ENCODE measurements at regions not wholly inside any gene's neighbourhood (a gene's known extent, or its start where the extent isn't known, plus 50 kb on each side); places are given as distances from the start of the nearest gene placed in this dataset.

DNA sequence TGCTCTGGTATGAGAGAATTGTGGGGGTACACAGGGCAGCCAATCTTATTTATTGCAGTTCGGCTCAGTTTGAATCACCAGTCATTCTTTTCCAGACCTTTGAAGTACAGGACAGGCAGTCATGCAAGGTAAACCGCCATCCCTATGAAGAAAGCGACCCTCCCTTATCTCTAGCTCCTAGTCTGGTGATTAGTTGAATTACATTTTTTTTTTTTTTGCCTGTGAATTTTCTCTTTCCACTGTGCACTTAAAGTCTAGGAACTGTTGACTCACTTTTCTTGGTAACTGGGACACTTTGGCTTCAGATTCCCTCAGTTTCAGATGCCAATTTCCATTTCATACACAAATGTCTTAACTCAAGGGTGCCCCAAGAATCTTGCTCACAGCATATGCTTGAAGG is 82.4 kb upstream of the FAM9C start:
- Histone ChIP-seq H2AFZ (ENCODE audit: insufficient read depth, low read depth, low read length, poor library complexity, severe bottlenecking) (no peak overlapping the region), H3K9ac (ENCODE audit: low read length) (no peak overlapping the region), H3K27me3 (replicated peaks in 1 of 4; ENCODE audit: control extremely low read depth in 1 of 4, control insufficient read depth in 3 of 4, insufficient read depth in 4 of 4, low read length in 3 of 4) (no peaks in the 10 kb centered on the region), H3K4me2 (replicated peaks; ENCODE audit: low read depth, low read length, poor library complexity, severe bottlenecking) (no peak overlapping the region), H3K4me3 (ENCODE audit: control extremely low read depth in 1 of 5, extremely low read depth in 1 of 5, insufficient read depth in 1 of 5, low read depth in 2 of 5, low read length in 4 of 5) (no peak overlapping the region), H3K4me1 (ENCODE audit: control insufficient read depth in 2 of 2, insufficient read depth in 2 of 2, low read length in 2 of 2) (peaks cover 7 to 9% of the 10 kb centered on the region in 2 donors), H3K9me3 (ENCODE audit: control extremely low read depth in 1 of 3, control insufficient read depth in 2 of 3, insufficient read depth in 1 of 3, low read length in 2 of 3) (no peaks in the 10 kb centered on the region), H3K79me2 (ENCODE audit: control insufficient read depth, insufficient read depth, low read length) (no peaks in the 10 kb centered on the region), H3K36me3 (replicated peaks in 1 of 2; ENCODE audit: control extremely low read depth in 1 of 2, control insufficient read depth in 1 of 2, extremely low read depth in 1 of 2, insufficient read depth in 2 of 2, low read length in 1 of 2) (no peaks in the 10 kb centered on the region), H4K20me1 (ENCODE audit: control insufficient read depth, insufficient read depth, low read length, poor library complexity, severe bottlenecking) (no peaks in the 10 kb centered on the region), H3K27ac (ENCODE audit: low read length in 2 of 2) (no peak overlapping the region)
- DNase-seq: no peak
- H3K27me3 Mint-ChIP-seq: no peaks in the 10 kb centered on the region
- no peak for TF ChIP-seq EZH2 (IDR thresholded peaks at IDR 0.05; ENCODE audit: borderline replicate concordance, insufficient read depth, low read depth, low read length, poor library complexity, severe bottlenecking)
- TF ChIP-seq, protein P1, sequence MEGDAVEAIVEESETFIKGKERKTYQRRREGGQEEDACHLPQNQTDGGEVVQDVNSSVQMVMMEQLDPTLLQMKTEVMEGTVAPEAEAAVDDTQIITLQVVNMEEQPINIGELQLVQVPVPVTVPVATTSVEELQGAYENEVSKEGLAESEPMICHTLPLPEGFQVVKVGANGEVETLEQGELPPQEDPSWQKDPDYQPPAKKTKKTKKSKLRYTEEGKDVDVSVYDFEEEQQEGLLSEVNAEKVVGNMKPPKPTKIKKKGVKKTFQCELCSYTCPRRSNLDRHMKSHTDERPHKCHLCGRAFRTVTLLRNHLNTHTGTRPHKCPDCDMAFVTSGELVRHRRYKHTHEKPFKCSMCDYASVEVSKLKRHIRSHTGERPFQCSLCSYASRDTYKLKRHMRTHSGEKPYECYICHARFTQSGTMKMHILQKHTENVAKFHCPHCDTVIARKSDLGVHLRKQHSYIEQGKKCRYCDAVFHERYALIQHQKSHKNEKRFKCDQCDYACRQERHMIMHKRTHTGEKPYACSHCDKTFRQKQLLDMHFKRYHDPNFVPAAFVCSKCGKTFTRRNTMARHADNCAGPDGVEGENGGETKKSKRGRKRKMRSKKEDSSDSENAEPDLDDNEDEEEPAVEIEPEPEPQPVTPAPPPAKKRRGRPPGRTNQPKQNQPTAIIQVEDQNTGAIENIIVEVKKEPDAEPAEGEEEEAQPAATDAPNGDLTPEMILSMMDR (IDR thresholded peaks at IDR 0.05): no peak
- H3K9me3 Mint-ChIP-seq (ENCODE audit: insufficient read depth): no peaks in the 10 kb centered on the region
- no CpG with 5 or more reads among the region's 3 CpGs for WGBS (ENCODE audit: insufficient coverage)
- no peak overlapping the region for H3K27ac Mint-ChIP-seq
- no peak overlapping the region for H3K4me3 Mint-ChIP-seq
- ATAC-seq (ENCODE audit: low read depth): no peak
- peaks cover 19% of the 10 kb centered on the region for H3K4me1 Mint-ChIP-seq
- intact Hi-C loops (cut with micrococcal nuclease): no loop called here
- ChIA-PET CTCF (no interaction called here), POLR2A (no interaction called here)

DNA sequence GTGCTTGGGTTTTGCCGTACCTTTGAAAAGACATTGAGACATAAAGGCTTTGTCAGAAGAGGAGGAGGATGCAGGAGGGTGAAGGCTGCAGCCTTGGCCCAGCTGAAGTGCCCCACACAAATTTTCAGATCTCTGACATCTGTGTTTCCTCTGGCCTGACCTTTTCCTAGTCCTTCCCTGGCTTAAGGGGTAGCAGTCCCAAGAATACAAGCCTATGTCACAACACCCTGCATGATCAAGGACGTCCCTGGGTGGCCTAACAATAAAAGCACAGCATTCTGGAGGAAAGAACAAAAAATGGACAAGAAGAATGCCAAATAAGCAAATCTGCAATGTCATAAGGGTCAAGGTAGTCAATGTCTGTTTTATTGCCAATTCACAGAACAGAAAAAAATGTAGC is 80.8 kb upstream of the FAM9C start:
- Histone ChIP-seq H3K4me1 (ENCODE audit: control insufficient read depth in 2 of 2, insufficient read depth in 2 of 2, low read length in 2 of 2) (peaks cover 7 to 9% of the 10 kb centered on the region in 2 donors), H3K27me3 (replicated peaks in 1 of 4; ENCODE audit: control extremely low read depth in 1 of 4, control insufficient read depth in 3 of 4, insufficient read depth in 4 of 4, low read length in 3 of 4) (no peaks in the 10 kb centered on the region), H3K79me2 (ENCODE audit: control insufficient read depth, insufficient read depth, low read length) (no peaks in the 10 kb centered on the region), H3K36me3 (replicated peaks in 1 of 2; ENCODE audit: control extremely low read depth in 1 of 2, control insufficient read depth in 1 of 2, extremely low read depth in 1 of 2, insufficient read depth in 2 of 2, low read length in 1 of 2) (no peaks in the 10 kb centered on the region), H3K27ac (ENCODE audit: low read length in 2 of 2) (no peak overlapping the region), H3K4me2 (replicated peaks; ENCODE audit: low read depth, low read length, poor library complexity, severe bottlenecking) (no peak overlapping the region), H3K4me3 (ENCODE audit: control extremely low read depth in 1 of 5, extremely low read depth in 1 of 5, insufficient read depth in 1 of 5, low read depth in 2 of 5, low read length in 4 of 5) (no peak overlapping the region), H2AFZ (ENCODE audit: insufficient read depth, low read depth, low read length, poor library complexity, severe bottlenecking) (no peak overlapping the region), H4K20me1 (ENCODE audit: control insufficient read depth, insufficient read depth, low read length, poor library complexity, severe bottlenecking) (no peaks in the 10 kb centered on the region), H3K9me3 (ENCODE audit: control extremely low read depth in 1 of 3, control insufficient read depth in 2 of 3, insufficient read depth in 1 of 3, low read length in 2 of 3) (no peaks in the 10 kb centered on the region), H3K9ac (ENCODE audit: low read length) (no peak overlapping the region)
- WGBS (ENCODE audit: insufficient coverage): no CpG with 5 or more reads among the region's 2 CpGs
- Mint-ChIP-seq H3K4me1 (peaks cover 17% of the 10 kb centered on the region), H3K27me3 (no peaks in the 10 kb centered on the region), H3K9me3 (ENCODE audit: insufficient read depth) (no peaks in the 10 kb centered on the region), H3K27ac (no peak overlapping the region), H3K4me3 (no peak overlapping the region)
- POLR2A ChIA-PET: no interaction called here
- CTCF ChIA-PET: interaction anchor here (1.2 kb wide), 1 partner anchor 178 kb away, joined by 3 read pairs; no protein-coding TSS in a partner anchor
- no peak for DNase-seq
- TF ChIP-seq, protein P1 (IDR thresholded peaks at IDR 0.05): no peak
- no peak for TF ChIP-seq EZH2 (IDR thresholded peaks at IDR 0.05; ENCODE audit: borderline replicate concordance, insufficient read depth, low read depth, low read length, poor library complexity, severe bottlenecking)
- intact Hi-C loops (cut with micrococcal nuclease): no loop called here
- no peak for ATAC-seq (ENCODE audit: low read depth)

Measured in B cell (primary cell).